Neural cell (in vitro differentiated cells): ENCODE measurements at regions not wholly inside any gene's neighbourhood (a gene's known extent, or its start where the extent isn't known, plus 50 kb on each side); places are given as distances from the start of the nearest gene placed in this dataset.

Source experiments
- POLR2AphosphoS5 ChIP-seq: IDR thresholded peaks from 2 replicates; pipeline ENCODE4 v1.6.1; 2012
- RAD21 ChIP-seq: fragments of 450-650 bp; conservative IDR thresholded peaks from 2 replicates; pipeline ENCODE4 v1.6.1; 2014; ENCODE audit warnings: antibody characterized with exemption, mild to moderate bottlenecking, moderate library complexity
- TF ChIP-seq, protein P1 (sequence below): fragments of 450-650 bp; IDR thresholded peaks from 2 replicates; pipeline ENCODE4 v1.5.1; 2014; ENCODE audit warnings: antibody characterized with exemption, mild to moderate bottlenecking, moderate library complexity; ENCODE audit not compliant: poor library complexity, severe bottlenecking

DNA sequence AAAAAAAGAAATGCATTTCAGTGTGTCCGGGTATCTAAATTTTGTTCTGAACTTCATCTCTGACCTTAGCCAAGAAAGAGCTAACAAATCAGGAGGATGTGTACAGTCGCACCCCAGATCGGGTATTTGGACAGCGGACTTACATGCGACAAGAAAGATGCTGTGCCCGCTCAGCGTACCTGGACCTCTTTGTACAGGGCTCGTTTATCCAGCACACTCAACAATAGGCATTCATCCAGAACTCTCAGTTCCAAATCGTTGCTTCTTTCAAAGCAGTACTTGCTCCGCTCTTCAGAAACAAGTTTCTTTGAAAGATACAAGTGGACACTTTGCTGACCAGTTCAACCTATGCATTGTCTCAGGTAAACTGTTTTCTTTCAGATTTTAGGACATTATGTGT lies 191.7 kb downstream of the LY86 start:
- TF ChIP-seq, protein P1, sequence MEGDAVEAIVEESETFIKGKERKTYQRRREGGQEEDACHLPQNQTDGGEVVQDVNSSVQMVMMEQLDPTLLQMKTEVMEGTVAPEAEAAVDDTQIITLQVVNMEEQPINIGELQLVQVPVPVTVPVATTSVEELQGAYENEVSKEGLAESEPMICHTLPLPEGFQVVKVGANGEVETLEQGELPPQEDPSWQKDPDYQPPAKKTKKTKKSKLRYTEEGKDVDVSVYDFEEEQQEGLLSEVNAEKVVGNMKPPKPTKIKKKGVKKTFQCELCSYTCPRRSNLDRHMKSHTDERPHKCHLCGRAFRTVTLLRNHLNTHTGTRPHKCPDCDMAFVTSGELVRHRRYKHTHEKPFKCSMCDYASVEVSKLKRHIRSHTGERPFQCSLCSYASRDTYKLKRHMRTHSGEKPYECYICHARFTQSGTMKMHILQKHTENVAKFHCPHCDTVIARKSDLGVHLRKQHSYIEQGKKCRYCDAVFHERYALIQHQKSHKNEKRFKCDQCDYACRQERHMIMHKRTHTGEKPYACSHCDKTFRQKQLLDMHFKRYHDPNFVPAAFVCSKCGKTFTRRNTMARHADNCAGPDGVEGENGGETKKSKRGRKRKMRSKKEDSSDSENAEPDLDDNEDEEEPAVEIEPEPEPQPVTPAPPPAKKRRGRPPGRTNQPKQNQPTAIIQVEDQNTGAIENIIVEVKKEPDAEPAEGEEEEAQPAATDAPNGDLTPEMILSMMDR, result no peak
- TF ChIP-seq POLR2AphosphoS5, result no peak
- TF ChIP-seq RAD21, result no peak
